GM10248 (cell line): ENCODE measurements at regions not wholly inside any gene's neighbourhood (a gene's known extent, or its start where the extent isn't known, plus 50 kb on each side); places are given as distances from the start of the nearest gene placed in this dataset.
"Not testable (repeated sequence)": the region's sequence is repeated elsewhere in the genome, so short reads cannot be mapped to it uniquely, and the experiment has no call there.

Experiments
- CTCF ChIA-PET: fragments of 300-600 bp; sonication (Branson Sonifier 250); formaldehyde crosslinking; extraction: SDS; loops from one replicate; lab custom pipeline; 2021; ENCODE audit warnings: antibody characterized with exemption; lab: Yijun Ruan, JAX
- POLR2A ChIA-PET: fragments of 350-650 bp; sonication (Branson Sonifier 250); formaldehyde crosslinking; extraction: SDS; loops from one replicate; lab custom pipeline; 2020; ENCODE audit warnings: antibody characterized with exemption; lab: Yijun Ruan, JAX
- DNase-seq: peaks from one replicate; pipeline ENCODE4 v3.0.0; 2012; ENCODE audit errors: extremely low spot score
- CTCF ChIP-seq: IDR thresholded peaks from 2 replicates; pipeline ENCODE4 v1.5.1; 2012; ENCODE audit warnings: mild to moderate bottlenecking, low read depth; ENCODE audit errors: extremely low read depth, missing control alignments, control extremely low read depth

- POLR2A ChIA-PET: no interaction called here
- CTCF ChIA-PET: interaction anchor here (1.2 kb wide), 1 partner anchor 14 kb away, joined by 3 read pairs; no protein-coding TSS in a partner anchor
- DNase-seq: no peak
- peak; percentile 30 for TF ChIP-seq CTCF
Observed at GRCh38 chrX:118225711-118226428, 109.3 kb upstream of the KLHL13 start.

DNA sequence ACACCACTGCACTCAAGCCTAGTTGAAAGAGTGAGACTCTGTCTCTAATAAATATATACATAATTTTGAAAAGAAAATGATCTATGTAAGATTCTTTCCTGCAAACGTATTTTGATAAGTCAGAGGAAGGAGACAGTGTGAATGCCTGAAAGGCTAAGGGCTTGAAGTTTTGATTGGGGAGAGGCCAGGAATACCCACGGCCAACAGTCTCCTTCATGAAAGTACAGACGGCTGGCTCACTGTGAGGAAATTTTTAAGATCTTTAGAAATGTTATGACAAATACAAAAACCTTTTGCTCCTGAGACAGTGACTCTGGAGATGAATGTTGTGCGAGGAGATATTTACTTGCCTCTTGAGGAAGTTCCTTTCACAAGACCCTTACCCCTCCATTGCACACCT is 111.4 kb upstream of the KLHL13 start:
- CTCF ChIA-PET: no interaction called here
- POLR2A ChIA-PET: no interaction called here
- no peak for TF ChIP-seq CTCF

DNA sequence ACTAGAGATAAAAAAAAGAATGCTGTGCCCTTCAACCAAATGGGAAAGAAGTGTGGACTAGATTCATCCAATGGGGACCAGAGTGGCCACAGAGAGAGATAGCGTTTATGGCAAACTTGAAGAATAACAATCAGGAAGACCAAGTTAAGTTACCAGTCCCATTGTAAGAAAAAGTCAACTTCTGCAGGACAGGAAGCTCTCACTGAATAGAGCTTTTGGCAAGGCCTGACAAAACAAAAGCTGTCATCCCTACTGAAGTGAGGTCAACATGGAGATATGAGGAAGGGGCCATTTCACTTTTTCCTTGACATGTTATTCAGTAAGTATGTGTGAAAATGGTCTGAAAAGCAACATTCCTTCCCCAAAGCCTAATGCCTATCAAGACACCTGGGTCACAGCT is 111.8 kb upstream of the KLHL13 start:
- no peak for TF ChIP-seq CTCF
- ChIA-PET CTCF (no interaction called here), POLR2A (no interaction called here)
- no peak for DNase-seq

More for the DNA sequence above, 111.4 kb upstream of the KLHL13 start:
- DNase-seq: no peak

- TF ChIP-seq CTCF: no peak
- POLR2A ChIA-PET: no interaction called here
- no peak for DNase-seq
- CTCF ChIA-PET: no interaction called here
Observed at GRCh38 chrX:118231464-118231863, 114.4 kb upstream of the WDR44 start.

DNA sequence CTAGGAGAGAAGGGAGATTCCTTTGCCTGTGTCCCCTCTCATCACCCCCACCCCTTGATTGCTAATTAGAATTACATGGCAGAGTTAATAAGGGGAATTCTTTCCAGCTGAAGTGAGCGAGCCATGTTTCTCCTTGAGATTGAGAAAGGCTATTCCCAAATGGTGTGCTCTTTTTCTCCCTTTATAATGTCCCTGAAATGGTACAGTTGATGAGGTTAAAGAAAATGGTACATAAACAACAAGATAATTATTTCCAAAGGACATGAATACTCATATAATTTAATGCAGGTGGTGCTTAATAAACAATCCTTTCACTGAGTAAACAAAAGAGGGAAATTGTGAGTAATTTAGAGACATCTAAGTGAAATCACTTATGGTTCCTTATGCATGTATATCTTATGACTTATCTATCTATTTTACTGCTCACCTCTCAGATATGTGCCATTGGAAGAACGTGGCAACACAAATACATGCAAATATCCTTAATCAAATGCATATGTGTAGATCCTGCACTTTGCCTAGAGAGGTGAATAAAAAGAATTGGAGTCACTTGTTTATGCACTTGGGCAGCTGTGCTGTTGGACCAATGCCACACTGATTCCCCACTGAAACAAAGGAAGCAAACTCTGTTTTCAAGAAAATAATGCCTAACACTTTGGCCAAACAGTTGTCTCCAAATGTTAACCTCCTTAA is 106.6 kb upstream of the WDR44 start:
- ChIA-PET CTCF (interaction anchor here (0.7 to 1.0 kb wide), 2 partner anchors 14 to 16 kb away, joined by 3 read pairs; no protein-coding TSS in a partner anchor), POLR2A (no interaction called here)
- DNase-seq: no peak
- TF ChIP-seq CTCF: no peak

DNA sequence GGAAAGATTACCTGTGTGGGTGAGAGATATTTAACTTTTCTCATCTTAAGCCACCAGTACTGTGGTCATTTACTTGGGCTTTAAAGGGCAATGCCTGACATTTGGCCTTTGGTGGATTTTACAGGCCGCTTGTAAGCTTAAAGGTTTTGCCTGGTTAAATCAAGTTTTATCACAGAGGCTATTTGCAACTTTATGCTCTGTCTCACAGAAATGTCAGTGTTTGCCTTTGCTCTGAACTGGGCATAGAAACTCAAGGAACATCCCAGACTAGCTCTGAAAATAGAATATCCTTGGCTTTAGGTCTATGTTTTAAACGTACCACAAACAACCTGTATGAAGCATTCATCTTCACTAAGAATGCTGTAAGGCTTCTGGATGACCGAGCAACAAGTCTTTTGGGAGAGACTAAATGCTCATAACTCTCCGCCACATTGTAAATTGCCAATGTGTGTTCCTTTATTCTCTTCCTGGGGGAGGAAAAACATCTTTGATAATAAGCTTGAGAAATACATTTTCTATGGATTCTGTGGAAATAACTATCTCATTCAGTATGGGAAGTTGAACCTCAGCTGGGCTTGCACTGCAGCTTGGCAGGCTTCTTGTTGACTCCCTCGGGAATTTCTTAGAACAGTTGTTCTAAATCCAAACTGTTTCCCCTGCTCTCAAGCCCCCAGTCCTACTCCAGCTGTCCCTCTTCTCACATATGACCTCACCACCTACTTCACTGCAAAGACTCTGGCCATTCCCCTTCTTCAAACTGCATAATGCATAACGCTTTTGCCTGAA is 105.8 kb upstream of the WDR44 start:
- ChIA-PET POLR2A (no interaction called here), CTCF (interaction anchor here (0.7 to 1.0 kb wide), 2 partner anchors 15 kb away, joined by 3 read pairs; no protein-coding TSS in a partner anchor)
- DNase-seq: no peak
- no peak for TF ChIP-seq CTCF

DNA sequence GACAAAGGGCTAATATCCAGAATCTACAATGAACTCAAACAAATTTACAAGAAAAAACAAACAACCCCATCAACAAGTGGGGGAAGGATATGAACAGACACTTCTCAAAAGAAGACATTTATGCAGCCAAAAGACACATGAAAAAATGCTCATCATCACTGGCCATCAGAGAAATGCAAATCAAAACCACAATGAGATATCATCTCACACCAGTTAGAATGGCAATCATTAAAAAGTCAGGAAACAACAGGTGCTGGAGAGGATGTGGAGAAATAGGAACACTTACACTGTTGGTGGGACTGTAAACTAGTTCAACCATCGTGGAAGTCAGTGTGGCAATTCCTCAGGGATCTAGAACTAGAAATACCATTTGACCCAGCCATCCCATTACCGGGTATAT is 98.9 kb upstream of the WDR44 start:
- POLR2A ChIA-PET, DNase-seq, CTCF ChIA-PET: not testable (repeated sequence)
